ENCODE measurements at regions not wholly inside any gene's neighbourhood (a gene's known extent, or its start where the extent isn't known, plus 50 kb on each side); places are given as distances from the start of the nearest gene placed in this dataset.

GRCh38 chr20:57965441-57965840, 255.6 kb upstream of the PMEPA1 start:
- intact Hi-C loops (cut with micrococcal nuclease; ENCODE audit: unreplicated experiment), result no loop called here
- POLR2A ChIA-PET, result no interaction called here
- Mint-ChIP-seq H3K27me3 (ENCODE audit: insufficient read depth, unreplicated experiment) (peaks cover 10% of the 10 kb centered on the region), H3K4me1 (ENCODE audit: low read depth, unreplicated experiment) (no peaks in the 10 kb centered on the region), H3K36me3 (ENCODE audit: insufficient read depth, unreplicated experiment) (no peaks in the 10 kb centered on the region), H3K9me3 (ENCODE audit: unreplicated experiment) (no peaks in the 10 kb centered on the region), H3K27ac (ENCODE audit: unreplicated experiment) (no peak overlapping the region), H3K4me3 (ENCODE audit: unreplicated experiment) (no peak overlapping the region)
- TF ChIP-seq CTCF (IDR thresholded peaks at IDR 0.05; ENCODE audit: insufficient read depth in 1 of 2, low read depth in 1 of 2, low read length in 1 of 2, severe bottlenecking in 1 of 2, unreplicated experiment in 1 of 2), result no peak
- H3K36me3 ChIP-seq (ENCODE audit: control insufficient read depth, insufficient read depth, low read length), result no peaks in the 10 kb centered on the region
- H3K9me3 ChIP-seq, result no peaks in the 10 kb centered on the region
- CTCF ChIA-PET, result no interaction called here
- H3K27me3 ChIP-seq (replicated peaks; ENCODE audit: control insufficient read depth, insufficient read depth, low read length), result no peaks in the 10 kb centered on the region
- H3K4me1 ChIP-seq, result no peaks in the 10 kb centered on the region
- no TSS peak for BruUV-seq (replicated peaks)
- H3K4me3 ChIP-seq (ENCODE audit: low read depth, low read length), result no peak overlapping the region
- no peak for DNase-seq

GRCh38 chr20:57964011-57964862, 254.4 kb upstream of the PMEPA1 start:
- POLR2A ChIA-PET, result no interaction called here
- Mint-ChIP-seq H3K9me3 (ENCODE audit: unreplicated experiment) (no peaks in the 10 kb centered on the region), H3K27ac (ENCODE audit: unreplicated experiment) (no peak overlapping the region), H3K4me3 (ENCODE audit: unreplicated experiment) (no peak overlapping the region), H3K4me1 (ENCODE audit: low read depth, unreplicated experiment) (no peaks in the 10 kb centered on the region), H3K27me3 (ENCODE audit: insufficient read depth, unreplicated experiment) (peaks cover 7% of the 10 kb centered on the region), H3K36me3 (ENCODE audit: insufficient read depth, unreplicated experiment) (no peaks in the 10 kb centered on the region)
- DNase-seq, result no peak
- intact Hi-C loops (cut with micrococcal nuclease; ENCODE audit: unreplicated experiment), result no loop called here
- Histone ChIP-seq H3K4me3 (ENCODE audit: low read depth, low read length) (no peak overlapping the region), H3K9me3 (no peaks in the 10 kb centered on the region), H3K36me3 (ENCODE audit: control insufficient read depth, insufficient read depth, low read length) (no peaks in the 10 kb centered on the region), H3K4me1 (no peaks in the 10 kb centered on the region), H3K27me3 (replicated peaks; ENCODE audit: control insufficient read depth, insufficient read depth, low read length) (no peaks in the 10 kb centered on the region)
- no TSS peak for BruUV-seq (replicated peaks)
- TF ChIP-seq CTCF (IDR thresholded peaks at IDR 0.05; ENCODE audit: insufficient read depth in 1 of 2, low read depth in 1 of 2, low read length in 1 of 2, severe bottlenecking in 1 of 2, unreplicated experiment in 1 of 2), result no peak
- CTCF ChIA-PET, result no interaction called here

- BruUV-seq (replicated peaks), result no TSS peak
- Mint-ChIP-seq H3K9me3 (ENCODE audit: unreplicated experiment) (peaks cover 2% of the 10 kb centered on the region), H3K4me1 (ENCODE audit: low read depth, unreplicated experiment) (no peaks in the 10 kb centered on the region), H3K27ac (ENCODE audit: unreplicated experiment) (no peak overlapping the region), H3K36me3 (ENCODE audit: insufficient read depth, unreplicated experiment) (no peaks in the 10 kb centered on the region), H3K27me3 (ENCODE audit: insufficient read depth, unreplicated experiment) (peaks cover 3% of the 10 kb centered on the region), H3K4me3 (ENCODE audit: unreplicated experiment) (no peak overlapping the region)
- peaks cover 3% of the 10 kb centered on the region for H3K9me3 ChIP-seq
- no peak for DNase-seq
- intact Hi-C loops (cut with micrococcal nuclease; ENCODE audit: unreplicated experiment), result no loop called here
- no peaks in the 10 kb centered on the region for H3K4me1 ChIP-seq
- no peak for TF ChIP-seq CTCF (IDR thresholded peaks at IDR 0.05; ENCODE audit: insufficient read depth in 1 of 2, low read depth in 1 of 2, low read length in 1 of 2, severe bottlenecking in 1 of 2, unreplicated experiment in 1 of 2)
- CTCF ChIA-PET, result no interaction called here
- H3K27me3 ChIP-seq (replicated peaks; ENCODE audit: control insufficient read depth, insufficient read depth, low read length), result no peaks in the 10 kb centered on the region
- H3K4me3 ChIP-seq (ENCODE audit: low read depth, low read length), result no peak overlapping the region
- POLR2A ChIA-PET, result no interaction called here
- no peaks in the 10 kb centered on the region for H3K36me3 ChIP-seq (ENCODE audit: control insufficient read depth, insufficient read depth, low read length)
These were observed 251.2 kb upstream of the PMEPA1 start for GRCh38 chr20:57960803-57961575.
